ENCODE measurements at regions not wholly inside any gene's neighbourhood (a gene's known extent, or its start where the extent isn't known, plus 50 kb on each side); places are given as distances from the start of the nearest gene placed in this dataset.

- Histone ChIP-seq H3K4me1 (no peaks in the 10 kb centered on the region), H3K36me3 (ENCODE audit: insufficient read depth in 1 of 2, low read depth in 1 of 2) (no peaks in the 10 kb centered on the region), H3K27ac (no peak overlapping the region), H3K9me3 (no peaks in the 10 kb centered on the region), H3K27me3 (ENCODE audit: insufficient read depth in 3 of 3, low read length in 2 of 3) (no peaks in the 10 kb centered on the region), H3K4me3 (no peak overlapping the region)
- no peak for TF ChIP-seq CTCF (IDR thresholded peaks at IDR 0.05)
- intact Hi-C loops (cut with DNase I), result no loop called here
- no peak for ATAC-seq
- DNase-seq, result no peak
Observed at GRCh38 chr11:23124249-23124648, 264.0 kb upstream of the CCDC179 start.

- Histone ChIP-seq H3K4me1 (no peaks in the 10 kb centered on the region), H3K27me3 (ENCODE audit: insufficient read depth in 3 of 3, low read length in 2 of 3) (no peaks in the 10 kb centered on the region), H3K27ac (no peak overlapping the region), H3K9me3 (no peaks in the 10 kb centered on the region), H3K36me3 (ENCODE audit: insufficient read depth in 1 of 2, low read depth in 1 of 2) (no peaks in the 10 kb centered on the region), H3K4me3 (no peak overlapping the region)
- TF ChIP-seq CTCF (IDR thresholded peaks at IDR 0.05), result no peak
- no peak for DNase-seq
- intact Hi-C loops (cut with DNase I), result no loop called here
- WGBS, 3 donors, result 18 to 44% (median 33%) methylated on average over 1 of the region's 1 CpG
- ATAC-seq, result no peak
Observed at GRCh38 chr11:23124996-23125395, 264.7 kb upstream of the CCDC179 start.

GRCh38 chr11:23127706-23128105 is 267.4 kb upstream of the CCDC179 start:
- Histone ChIP-seq H3K4me3 (no peak overlapping the region), H3K27ac (no peak overlapping the region), H3K9me3 (no peaks in the 10 kb centered on the region), H3K27me3 (ENCODE audit: insufficient read depth in 3 of 3, low read length in 2 of 3) (no peaks in the 10 kb centered on the region), H3K4me1 (no peaks in the 10 kb centered on the region), H3K36me3 (ENCODE audit: insufficient read depth in 1 of 2, low read depth in 1 of 2) (no peaks in the 10 kb centered on the region)
- TF ChIP-seq CTCF (IDR thresholded peaks at IDR 0.05), result no peak
- intact Hi-C loops (cut with DNase I), result no loop called here
- ATAC-seq (no peak), DNase-seq (no peak)
- WGBS, 3 donors, result 87 to 88% (median 87%) methylated on average over 2 of the region's 2 CpGs

GRCh38 chr11:23134627-23135026 is 274.4 kb upstream of the CCDC179 start:
- no peak overlapping the region for H3K27ac ChIP-seq
- 83 to 95% (median 86%) methylated on average over 3 of the region's 3 CpGs for WGBS, 3 donors
- H3K4me3 ChIP-seq, result no peak overlapping the region
- no peaks in the 10 kb centered on the region for H3K9me3 ChIP-seq
- TF ChIP-seq CTCF (IDR thresholded peaks at IDR 0.05), result no peak
- ATAC-seq (no peak), DNase-seq (no peak)
- H3K27me3 ChIP-seq (ENCODE audit: insufficient read depth in 3 of 3, low read length in 2 of 3), result no peaks in the 10 kb centered on the region
- intact Hi-C loops (cut with DNase I), result no loop called here
- H3K4me1 ChIP-seq, result no peaks in the 10 kb centered on the region
- no peaks in the 10 kb centered on the region for H3K36me3 ChIP-seq (ENCODE audit: insufficient read depth in 1 of 2, low read depth in 1 of 2)

- Histone ChIP-seq H3K4me1 (no peaks in the 10 kb centered on the region), H3K27ac (no peak overlapping the region), H3K4me3 (no peak overlapping the region), H3K9me3 (no peaks in the 10 kb centered on the region), H3K36me3 (ENCODE audit: insufficient read depth in 1 of 2, low read depth in 1 of 2) (no peaks in the 10 kb centered on the region), H3K27me3 (ENCODE audit: insufficient read depth in 3 of 3, low read length in 2 of 3) (no peaks in the 10 kb centered on the region)
- 64 to 94% (median 76%) methylated on average over 1 of the region's 1 CpG for WGBS, 3 donors
- intact Hi-C loops (cut with DNase I), result no loop called here
- TF ChIP-seq CTCF (IDR thresholded peaks at IDR 0.05), result no peak
- no peak for ATAC-seq
- no peak for DNase-seq
Observed at GRCh38 chr11:23138761-23139160, 278.5 kb upstream of the CCDC179 start.
